Stomach (tissue), 8 donors: ENCODE measurements at regions not wholly inside any gene's neighbourhood (a gene's known extent, or its start where the extent isn't known, plus 50 kb on each side); places are given as distances from the start of the nearest gene placed in this dataset.

Source experiments
- DNase-seq, 2 donors: peaks; one replicate each; pipeline versions ENCODE4 v3.0.0 to v3.0.0-alpha.2; 2013 to 2019
- H3K27ac ChIP-seq, 5 donors: fragments of 200-600 bp in 4 of 5; sonication (generic) in 4 of 5; one replicate each; pipeline ENCODE4 v1.5.1; 2013 to 2019; ENCODE audit warnings: mild to moderate bottlenecking in 1 of 5, moderate library complexity in 1 of 5
- H3K27me3 ChIP-seq, 3 donors: fragments of 200-600 bp; sonication (generic); one replicate each; pipeline ENCODE4 v1.5.1; 2017 to 2019; ENCODE audit warnings: mixed run types in 1 of 3
- H3K36me3 ChIP-seq, 4 donors: fragments of 200-600 bp; sonication (generic); 1 replicate in 3 of 4; 2 replicates in 1 of 4; pipeline ENCODE4 v1.5.1; 2016 to 2019
- H3K4me1 ChIP-seq, 4 donors: fragments of 200-600 bp; sonication (generic); one replicate each; pipeline ENCODE4 v1.5.1; 2016 to 2019
- H3K4me3 ChIP-seq, 4 donors: fragments of 200-600 bp; sonication (generic) in 3 of 4; one replicate each; pipeline ENCODE4 v1.5.1; 2016 to 2019; ENCODE audit warnings: mild to moderate bottlenecking in 1 of 4
- H3K9me3 ChIP-seq, 4 donors: fragments of 200-600 bp; sonication (generic); one replicate each; pipeline ENCODE4 v1.5.1; 2016 to 2019
- CTCF ChIP-seq, 7 experiments: fragments of 450-650 bp in 4 of 7; fragments of 200-600 bp in 3 of 7; sonication (generic) in 3 of 7; IDR thresholded peaks; one replicate each; pipeline ENCODE4 v1.5.1; 2016 to 2019; ENCODE audit warnings: antibody characterized with exemption in 7 of 7, control low read depth in 2 of 7, mild to moderate bottlenecking in 1 of 7
- EP300 ChIP-seq: sonication (generic); formaldehyde crosslinking; IDR thresholded peaks from one replicate; pipeline ENCODE4 v1.6.1; 2017; ENCODE audit warnings: antibody characterized with exemption
- POLR2A ChIP-seq, 4 donors: fragments of 450-650 bp; IDR thresholded peaks; one replicate each; pipeline ENCODE4 v1.6.1; 2016; ENCODE audit warnings: antibody characterized with exemption in 4 of 4, control low read depth in 2 of 4, mild to moderate bottlenecking in 1 of 4, moderate library complexity in 1 of 4
- POLR2AphosphoS5 ChIP-seq, 3 donors: sonication (generic); formaldehyde crosslinking; IDR thresholded peaks; one replicate each; pipeline ENCODE4 v1.6.1; 2016; ENCODE audit warnings: antibody characterized with exemption in 3 of 3
- whole genome bisulfite sequencing, 5 donors: extraction: QIAGEN DNeasy Blood & Tissue Kit in 3 of 5; methylation state at CpG; one replicate each; pipeline versions ENCODE4 v1.1.5 to v1.1.7; 2013 to 2018; 5-methylcytosine and 5-hydroxymethylcytosine counted together
- intact Hi-C: fragments of 100-400 bp; cut with DNase I; formaldehyde crosslinking; loops from one replicate; pipeline ENCODE4 v1.15.1; 2023; ENCODE audit warnings: low total_unique reads
- donor health status: healthy with polysubstance abuse.
- donor health status: Bipolar disorder and iron deficiency.
- donor health status: healthy.

GRCh38 chr11:115097796-115098408, 406.3 kb downstream of the CADM1 start:
- no peak overlapping the region for H3K27ac ChIP-seq
- no peaks in the 10 kb centered on the region for H3K27me3 ChIP-seq
- DNase-seq, result no peak
- no peaks in the 10 kb centered on the region for H3K9me3 ChIP-seq
- intact Hi-C loops, result no loop called here
- H3K4me3 ChIP-seq, result no peak overlapping the region
- TF ChIP-seq POLR2A (IDR thresholded peaks at IDR 0.05) (no peak), CTCF (IDR thresholded peaks at IDR 0.05) (no peak), POLR2AphosphoS5 (IDR thresholded peaks at IDR 0.05) (no peak), EP300 (no peak)
- WGBS, 5 donors, result 50 to 79% (median 61%) methylated on average over 6 of the region's 6 CpGs
- H3K36me3 ChIP-seq, result no peaks in the 10 kb centered on the region
- H3K4me1 ChIP-seq, result no peaks in the 10 kb centered on the region

- H3K4me3 ChIP-seq, result no peak overlapping the region
- H3K4me1 ChIP-seq, result no peaks in the 10 kb centered on the region
- TF ChIP-seq POLR2A (IDR thresholded peaks at IDR 0.05) (no peak), POLR2AphosphoS5 (IDR thresholded peaks at IDR 0.05) (no peak), EP300 (no peak), CTCF (IDR thresholded peaks at IDR 0.05) (no peak)
- 86 to 91% (median 89%) methylated on average over 9 of the region's 9 CpGs for WGBS, 5 donors
- no peak overlapping the region for H3K27ac ChIP-seq
- no peaks in the 10 kb centered on the region for H3K36me3 ChIP-seq
- H3K9me3 ChIP-seq, result no peaks in the 10 kb centered on the region
- intact Hi-C loops, result no loop called here
- DNase-seq, result no peak
- H3K27me3 ChIP-seq, result no peaks in the 10 kb centered on the region
These were observed 403.5 kb downstream of the CADM1 start for GRCh38 chr11:115100706-115101105.

GRCh38 chr11:115103921-115104320, 400.3 kb downstream of the CADM1 start:
- WGBS, 5 donors, result 73 to 86% (median 77%) methylated on average over 7 of the region's 7 CpGs
- Histone ChIP-seq H3K9me3 (no peaks in the 10 kb centered on the region), H3K4me3 (no peak overlapping the region), H3K36me3 (no peaks in the 10 kb centered on the region), H3K27ac (no peak overlapping the region), H3K27me3 (no peaks in the 10 kb centered on the region), H3K4me1 (no peaks in the 10 kb centered on the region)
- TF ChIP-seq POLR2A (IDR thresholded peaks at IDR 0.05) (no peak), EP300 (no peak), POLR2AphosphoS5 (IDR thresholded peaks at IDR 0.05) (no peak), CTCF (IDR thresholded peaks at IDR 0.05) (no peak)
- intact Hi-C loops, result no loop called here
- DNase-seq, result no peak

- intact Hi-C loops, result no loop called here
These were observed 399.3 kb downstream of the CADM1 start for GRCh38 chr11:115104851-115105453.

More at GRCh38 chr11:115104851-115105453, 399.3 kb downstream of the CADM1 start:
- Histone ChIP-seq H3K9me3 (no peaks in the 10 kb centered on the region), H3K36me3 (no peaks in the 10 kb centered on the region), H3K4me1 (no peaks in the 10 kb centered on the region), H3K4me3 (no peak overlapping the region), H3K27me3 (no peaks in the 10 kb centered on the region), H3K27ac (no peak overlapping the region)
- 55 to 76% (median 72%) methylated on average over 9 of the region's 9 CpGs for WGBS, 5 donors
- no peak for DNase-seq
- TF ChIP-seq EP300 (no peak), POLR2A (IDR thresholded peaks at IDR 0.05) (no peak), CTCF (IDR thresholded peaks at IDR 0.05) (no peak), POLR2AphosphoS5 (IDR thresholded peaks at IDR 0.05) (no peak)
